NCI-H128 (cell line): ENCODE measurements at regions not wholly inside any gene's neighbourhood (a gene's known extent, or its start where the extent isn't known, plus 50 kb on each side); places are given as distances from the start of the nearest gene placed in this dataset.

Experiments
- DNase-seq: peaks from one replicate; lab custom pipeline; 2025; ENCODE audit not compliant: unreplicated experiment; lab: John Stamatoyannopoulos, UW

DNA sequence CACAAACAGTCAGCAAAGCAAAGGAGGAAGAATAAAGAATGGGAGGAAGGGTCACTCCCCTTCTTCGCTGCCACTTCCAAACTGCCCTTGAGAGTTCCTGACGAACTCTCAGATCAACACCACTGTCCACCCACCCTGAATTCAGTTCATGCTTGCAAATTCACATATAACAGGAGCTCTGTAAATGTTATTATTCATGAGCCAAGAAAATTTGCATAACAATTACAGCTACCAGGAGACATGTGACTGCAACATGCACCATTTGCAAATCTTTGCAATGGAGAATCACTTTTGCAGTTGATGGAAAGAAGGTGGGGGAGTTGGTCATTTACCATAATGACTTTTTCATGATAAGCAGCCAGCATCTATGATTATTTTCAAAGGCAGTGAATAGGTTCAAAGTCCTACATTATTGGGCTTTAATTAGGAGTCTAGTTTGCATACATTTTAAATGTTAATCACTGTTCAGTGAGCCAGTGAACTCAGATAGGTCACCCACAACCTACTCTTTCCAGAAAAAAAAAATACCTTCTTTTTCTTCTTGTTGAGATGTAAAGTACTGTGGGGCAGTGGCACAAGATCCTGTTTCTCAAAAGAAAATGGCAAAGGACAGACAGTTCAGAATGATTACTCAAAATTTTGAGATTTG, 149.7 kb downstream of the CAAP1 start:
- DNase-seq: no peak

- no peak for DNase-seq
Observed at GRCh38 chr9:26735160-26735559, 157.4 kb downstream of the CAAP1 start.

DNA sequence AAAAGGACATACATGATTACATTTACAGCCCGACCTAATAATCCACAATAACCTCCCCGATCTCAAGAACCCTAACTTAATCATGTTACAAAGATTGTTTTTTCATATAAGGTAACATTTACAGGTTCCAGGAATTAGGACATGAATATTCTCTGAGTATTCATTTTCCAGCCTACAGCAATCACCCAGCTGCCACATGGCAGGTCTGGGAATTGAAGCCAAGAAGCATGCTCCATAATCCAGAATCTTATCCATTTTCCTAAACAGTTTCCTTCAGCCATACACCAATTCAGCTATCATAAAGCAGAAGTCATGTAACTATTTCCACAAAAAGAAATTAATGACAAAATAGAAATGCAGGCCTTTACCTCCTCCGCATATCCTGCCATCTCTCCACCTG, 163.4 kb downstream of the CAAP1 start:
- no peak for DNase-seq

GRCh38 chr9:26727471-26727870, 165.1 kb downstream of the CAAP1 start:
- no peak for DNase-seq

GRCh38 chr9:26725573-26725972, 167.0 kb downstream of the CAAP1 start:
- DNase-seq: no peak

GRCh38 chr9:26723486-26723885, 169.1 kb downstream of the CAAP1 start:
- DNase-seq: no peak

- DNase-seq: no peak
Observed at GRCh38 chr9:26722755-26723154, 169.8 kb downstream of the CAAP1 start.

DNA sequence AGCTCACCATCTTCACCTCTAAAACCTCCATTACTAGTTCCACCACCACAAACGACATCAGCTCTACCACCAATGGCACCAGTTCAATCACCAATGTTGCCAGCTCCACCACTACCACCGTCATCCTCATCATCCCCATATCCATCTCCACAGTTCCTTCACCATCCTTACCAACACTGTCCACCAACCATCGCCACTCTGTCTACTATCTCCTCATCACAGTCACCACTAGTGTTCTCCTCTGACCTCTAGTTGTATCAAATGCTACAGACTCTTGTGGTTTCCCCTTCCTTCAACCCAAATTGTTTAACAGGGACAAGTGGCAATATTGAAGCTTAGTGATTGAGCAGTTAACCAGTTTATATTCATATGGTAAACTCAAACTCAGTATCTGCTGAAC, 182.6 kb downstream of the CAAP1 start:
- no peak for DNase-seq

GRCh38 chr9:26706223-26706622, 186.4 kb downstream of the CAAP1 start:
- DNase-seq: no peak

DNA sequence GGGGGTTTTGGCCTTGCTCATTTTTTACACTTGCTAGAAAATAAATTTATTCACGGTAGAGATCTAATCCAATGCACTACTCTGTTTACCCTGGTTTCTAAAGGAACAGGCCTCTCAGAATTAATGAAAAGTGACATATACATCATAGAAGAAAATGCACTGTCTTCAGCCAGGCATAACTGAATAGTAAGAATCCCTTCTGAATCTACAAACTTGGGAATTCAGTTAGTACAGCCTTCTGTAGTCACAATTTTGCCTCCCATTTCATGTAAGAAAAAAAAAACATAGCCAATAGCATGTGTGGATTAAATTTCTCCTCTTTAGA, 197.3 kb downstream of the CAAP1 start:
- no peak for DNase-seq

- no peak for DNase-seq
Observed at GRCh38 chr9:26694381-26695297, 198.0 kb downstream of the CAAP1 start.

DNA sequence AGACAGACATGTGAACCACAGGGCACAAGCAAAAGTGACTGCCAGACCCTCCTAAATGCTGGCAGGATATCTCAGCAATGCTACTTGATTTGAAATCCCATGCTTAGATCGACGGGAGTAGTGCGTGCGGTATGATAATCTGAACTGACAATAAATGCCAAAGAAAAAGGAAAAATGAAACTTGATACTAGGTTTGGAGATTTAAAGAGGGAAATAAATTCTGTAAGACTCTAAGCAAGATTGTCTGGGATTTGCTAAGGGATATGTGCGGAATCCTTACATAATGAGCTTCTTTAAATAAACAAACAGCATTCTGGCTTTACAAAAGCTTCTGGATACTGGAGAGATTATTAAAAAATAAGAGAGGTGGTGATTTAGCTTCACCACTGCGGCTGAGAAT, 203.6 kb downstream of the CAAP1 start:
- DNase-seq: no peak

DNA sequence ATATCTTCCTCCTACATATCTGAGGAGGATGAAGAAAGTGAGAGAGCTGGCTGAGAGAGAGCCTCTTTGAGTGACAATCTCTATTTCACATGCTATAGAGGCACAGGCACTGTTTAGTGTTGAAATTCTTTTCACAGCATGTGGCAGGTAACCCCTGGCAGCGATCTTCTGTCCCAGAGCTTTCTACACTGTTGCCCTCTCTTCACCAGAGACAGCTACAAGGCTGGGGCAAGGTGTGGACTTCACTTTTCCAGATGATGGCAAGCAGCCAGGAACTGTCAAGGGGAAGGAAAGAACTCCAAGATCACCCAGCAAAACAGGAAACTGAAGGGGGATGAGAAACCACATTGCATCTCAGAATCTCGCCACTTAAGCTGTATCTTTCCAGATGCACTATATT, 205.2 kb downstream of the CAAP1 start:
- DNase-seq: no peak

- no peak for DNase-seq
Observed at GRCh38 chr9:26685818-26686217, 206.8 kb downstream of the CAAP1 start.

DNA sequence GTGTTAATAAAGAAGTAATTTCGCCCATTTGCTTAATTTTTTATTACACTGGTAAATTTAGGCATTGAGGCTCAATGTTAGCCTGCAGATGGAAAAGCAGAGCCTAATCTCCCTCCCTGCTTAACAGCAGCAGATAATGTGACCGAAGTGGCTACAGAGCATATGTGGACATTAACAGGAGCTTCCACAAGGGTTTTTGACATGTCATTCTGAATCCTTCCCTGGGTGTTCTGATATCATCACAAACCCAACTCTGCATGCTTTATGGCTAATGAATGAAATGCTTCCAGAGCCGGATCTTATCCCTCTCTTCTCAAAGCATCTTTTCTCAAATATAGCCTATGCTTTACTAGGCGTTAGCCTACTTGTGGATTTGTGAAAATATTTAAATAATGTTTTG, 208.6 kb downstream of the CAAP1 start:
- no peak for DNase-seq

DNA sequence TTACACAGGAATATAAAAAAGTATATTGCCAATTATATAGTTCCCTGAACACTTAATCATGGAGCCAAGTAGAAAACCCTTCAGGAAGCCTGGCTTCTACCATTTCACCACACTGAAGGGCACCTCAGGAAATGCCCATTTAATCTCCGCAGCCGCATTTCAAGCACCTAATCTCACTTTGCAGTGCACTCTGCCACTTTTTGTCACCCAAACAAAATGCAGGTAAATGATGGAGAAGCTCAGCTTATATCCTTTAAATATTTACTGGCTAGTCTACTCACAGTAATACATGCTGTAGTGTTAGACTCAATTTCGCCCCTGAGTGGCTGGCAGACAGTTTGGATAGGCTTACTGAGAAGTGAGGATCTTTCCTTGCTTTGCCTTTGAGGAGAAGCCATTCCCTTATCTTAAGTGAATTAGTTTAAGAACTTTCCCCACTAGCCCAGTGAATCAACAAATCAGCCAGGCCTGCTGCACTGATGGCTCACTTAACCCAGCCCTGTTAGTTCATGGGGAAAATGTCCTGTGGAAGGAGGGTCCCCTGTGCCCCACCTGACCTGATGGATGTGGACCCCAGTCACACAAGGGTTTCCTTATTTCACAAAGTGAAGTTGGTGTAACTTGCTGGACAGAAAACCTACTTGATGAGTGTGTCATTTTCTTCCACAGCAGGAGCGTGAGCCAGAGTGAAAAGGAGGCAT, 209.7 kb downstream of the CAAP1 start:
- no peak for DNase-seq

- DNase-seq: no peak
Observed at GRCh38 chr9:26682041-26682440, 210.6 kb downstream of the CAAP1 start.

DNA sequence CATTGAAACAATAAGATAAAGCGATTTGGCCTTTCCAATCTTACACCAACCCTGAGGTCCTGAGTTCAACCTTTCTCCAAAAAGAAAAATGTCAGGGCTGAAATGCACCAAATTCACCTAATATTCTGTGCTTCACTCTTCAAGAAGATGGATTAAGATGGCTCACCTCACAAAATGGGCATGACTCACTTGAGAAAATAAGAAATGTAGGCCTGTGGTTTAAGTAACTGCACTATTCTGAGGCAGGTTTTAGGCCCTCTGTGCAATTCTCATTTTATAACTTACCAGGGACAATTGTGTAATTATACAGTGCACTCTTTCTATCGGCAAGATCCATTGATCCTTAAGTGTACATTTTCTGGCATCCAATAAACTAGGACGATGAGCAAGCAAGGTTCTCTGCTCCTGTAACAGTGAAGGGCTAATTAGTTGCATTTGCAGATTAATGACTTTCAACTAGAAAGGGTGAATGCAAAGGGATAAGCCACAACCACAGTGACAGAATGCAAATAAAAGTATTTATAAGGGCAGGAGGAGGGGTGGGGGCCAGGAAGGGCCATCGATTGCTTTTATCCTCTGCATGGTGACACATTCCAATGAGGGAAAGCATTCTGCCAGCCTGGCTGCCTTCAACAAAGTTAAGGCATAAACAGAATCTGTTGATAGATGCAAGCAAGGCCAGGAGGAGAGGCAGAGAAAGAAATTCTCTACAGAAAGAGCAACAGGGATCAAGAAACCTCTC, 214.5 kb downstream of the CAAP1 start:
- DNase-seq: no peak

GRCh38 chr9:26675035-26675434, 217.6 kb downstream of the CAAP1 start:
- DNase-seq: no peak

DNA sequence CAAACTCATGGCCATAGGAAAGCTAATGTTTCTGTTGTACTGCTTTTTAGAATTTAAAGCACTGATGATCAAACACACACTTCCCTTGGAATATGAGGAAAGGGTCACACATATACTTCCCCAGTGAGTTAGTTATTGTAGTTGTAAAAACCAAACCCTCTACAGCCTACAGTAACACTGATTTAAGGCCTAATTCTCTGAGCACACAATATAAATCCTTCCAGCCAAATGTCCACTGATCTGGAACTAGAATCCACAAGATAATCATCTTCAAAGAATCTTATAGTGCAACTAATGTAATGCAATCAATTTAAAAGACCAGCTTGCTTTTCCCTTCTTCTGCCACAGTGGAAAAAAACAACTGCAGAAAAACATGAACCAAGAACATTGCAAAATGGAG, 219.3 kb downstream of the CAAP1 start:
- DNase-seq: no peak
